AG08396 (cell line): ENCODE measurements at regions not wholly inside any gene's neighbourhood (a gene's known extent, or its start where the extent isn't known, plus 50 kb on each side); places are given as distances from the start of the nearest gene placed in this dataset.

Experiments used
- DNase-seq: peaks from one replicate; pipeline ENCODE4 v3.0.0; 2012; ENCODE audit warnings: low spot score, mixed read lengths

DNA sequence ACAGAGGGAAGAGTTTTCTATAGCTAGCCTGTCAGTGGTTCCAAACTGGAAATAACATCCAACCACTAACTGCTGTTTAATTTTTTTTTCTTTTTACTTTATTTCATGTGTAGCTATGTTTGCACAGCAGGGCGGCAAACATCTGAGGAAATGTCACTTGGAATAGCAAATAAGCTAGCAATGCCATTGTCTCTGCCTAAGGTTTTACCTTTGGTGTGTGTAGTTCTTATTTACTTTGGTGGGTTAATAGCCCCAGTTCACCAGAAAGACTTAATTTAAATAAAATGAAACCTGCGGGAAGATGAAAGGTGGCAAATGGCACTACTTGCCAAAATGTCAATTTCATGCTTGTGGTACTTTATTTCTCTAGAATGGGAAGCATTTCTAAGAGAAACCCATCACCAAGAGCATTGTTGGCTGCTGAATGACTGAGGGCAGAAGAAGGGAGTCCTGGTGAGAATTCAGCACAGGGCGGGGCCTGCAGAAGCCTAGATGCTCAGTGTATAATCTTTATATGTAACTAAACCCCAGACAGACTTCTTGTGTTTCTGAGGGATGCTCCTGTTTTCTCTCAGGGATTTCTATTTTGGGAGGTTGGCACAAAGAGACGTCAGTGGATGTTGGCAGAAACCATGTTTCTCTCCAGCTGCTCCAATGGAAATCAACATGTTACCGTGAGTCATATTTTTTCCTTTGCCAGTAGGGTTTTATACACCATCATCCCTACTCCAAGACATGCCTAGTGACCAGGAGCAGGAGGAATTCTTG, 300.4 kb upstream of the NT5C1B start:
- peak; percentile 16 for DNase-seq

- DNase-seq: no peak
Measured at GRCh38 chr2:18885457-18885856, 296.1 kb upstream of the NT5C1B start.

DNA sequence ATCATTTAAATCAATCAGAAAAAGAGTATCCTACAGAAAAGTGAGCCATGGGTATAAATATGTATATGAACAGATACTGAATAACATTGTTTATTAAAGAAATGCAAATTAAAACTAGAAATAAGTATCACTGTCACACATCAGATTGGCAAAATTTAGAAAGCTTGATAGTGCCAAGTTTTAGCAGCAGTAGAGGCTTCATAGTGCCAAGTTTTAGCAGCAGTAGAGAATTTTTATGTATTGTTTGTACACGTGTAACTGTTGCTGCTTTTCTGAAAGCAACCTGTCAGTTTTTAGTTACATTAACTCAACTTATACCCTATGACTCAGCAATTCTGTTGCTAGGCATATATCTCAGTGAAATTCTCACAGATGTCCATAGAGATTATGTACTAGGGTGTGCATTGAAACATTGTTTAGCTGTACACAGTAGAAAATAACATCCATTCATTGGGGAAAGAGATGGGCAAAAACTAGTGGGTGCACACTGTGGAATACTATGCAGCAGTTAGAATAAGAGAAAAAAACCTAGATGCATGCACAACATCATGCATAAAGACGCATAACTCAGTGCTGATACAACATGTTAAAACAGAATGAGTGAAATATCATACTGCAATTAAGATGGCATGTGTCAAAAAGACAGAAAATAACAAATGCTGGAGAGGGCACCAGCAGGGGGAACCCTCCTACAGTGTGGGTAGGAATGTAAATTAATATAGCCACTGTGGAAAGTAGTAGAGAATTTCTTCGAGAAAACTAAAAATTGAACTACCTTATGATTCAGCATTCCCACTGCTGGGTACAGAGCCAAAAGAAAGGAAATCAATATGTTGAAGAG, 294.5 kb upstream of the NT5C1B start:
- DNase-seq: peak; percentile 16

- DNase-seq: no peak
Measured at GRCh38 chr2:18871430-18871829, 282.1 kb upstream of the NT5C1B start.

- DNase-seq: no peak
Measured at GRCh38 chr2:18870307-18870706, 280.9 kb upstream of the NT5C1B start.

- no peak for DNase-seq
Measured at GRCh38 chr2:18861951-18862350, 272.6 kb upstream of the NT5C1B start.

DNA sequence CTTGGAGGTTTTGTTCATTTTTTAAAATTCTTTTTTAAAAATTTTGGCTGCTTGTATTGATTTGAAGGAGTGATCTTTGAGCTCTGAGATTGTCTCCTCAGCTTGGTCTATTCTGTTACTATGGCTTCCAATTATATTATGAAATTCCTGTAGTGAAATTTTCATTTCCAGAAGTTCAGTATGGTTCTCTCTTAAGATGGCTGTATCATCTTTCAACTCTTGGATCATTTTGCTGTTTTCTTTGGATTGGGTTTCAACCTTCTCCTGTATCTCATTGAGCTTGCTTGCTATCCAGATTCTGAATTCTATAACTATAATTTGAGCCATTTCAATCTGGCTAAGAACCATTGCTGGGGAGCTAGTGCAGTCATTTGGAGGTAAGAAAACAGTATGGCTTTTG, 270.8 kb upstream of the NT5C1B start:
- no peak for DNase-seq

DNA sequence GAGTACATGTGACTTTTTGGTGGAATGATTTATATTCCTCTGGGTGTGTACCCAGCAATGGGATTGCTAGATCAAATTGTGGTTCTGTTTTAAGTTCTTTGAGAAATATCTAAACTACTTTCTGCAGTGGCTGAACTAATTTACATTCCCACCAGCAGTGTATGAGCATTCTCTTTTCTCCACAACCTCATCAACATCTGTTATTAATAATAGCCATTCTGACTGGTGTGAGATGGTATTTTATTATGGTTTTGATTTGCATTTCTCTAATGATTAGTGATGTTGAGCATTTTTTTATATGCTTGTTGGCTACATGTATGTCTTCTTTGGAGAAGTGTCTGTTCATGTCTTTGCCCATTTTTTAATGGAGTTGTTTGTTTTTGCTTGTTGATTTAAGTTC, 267.4 kb upstream of the NT5C1B start:
- no peak for DNase-seq

DNA sequence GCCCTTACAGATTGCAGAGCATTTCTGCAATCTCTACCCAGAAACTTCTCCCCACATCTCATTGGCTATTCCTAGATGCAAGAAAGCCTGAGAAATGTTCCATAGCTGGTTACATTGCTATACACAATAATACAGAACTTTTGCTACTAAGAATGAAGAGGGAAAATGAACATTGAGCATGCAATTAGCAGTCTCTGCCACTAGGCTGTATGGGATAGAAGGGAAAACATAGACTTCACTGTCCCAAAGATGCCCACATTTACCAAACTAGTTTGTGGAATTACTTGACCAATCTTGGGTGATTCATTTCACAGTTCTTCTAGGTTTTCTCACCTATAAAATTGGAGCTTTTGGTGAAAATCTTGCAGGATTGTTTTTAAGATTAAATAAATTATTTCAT, 265.7 kb upstream of the NT5C1B start:
- peak; percentile 12 for DNase-seq

- DNase-seq: no peak
Measured at GRCh38 chr2:18849841-18850578, 260.6 kb upstream of the NT5C1B start.

- DNase-seq: no peak
Measured at GRCh38 chr2:18848646-18849045, 259.3 kb upstream of the NT5C1B start.

- no peak for DNase-seq
Measured at GRCh38 chr2:18845854-18846445, 256.6 kb upstream of the NT5C1B start.

- no peak for DNase-seq
Measured at GRCh38 chr2:18842836-18843235, 253.5 kb upstream of the NT5C1B start.

GRCh38 chr2:18841248-18842150, 252.1 kb upstream of the NT5C1B start:
- DNase-seq: no peak

DNA sequence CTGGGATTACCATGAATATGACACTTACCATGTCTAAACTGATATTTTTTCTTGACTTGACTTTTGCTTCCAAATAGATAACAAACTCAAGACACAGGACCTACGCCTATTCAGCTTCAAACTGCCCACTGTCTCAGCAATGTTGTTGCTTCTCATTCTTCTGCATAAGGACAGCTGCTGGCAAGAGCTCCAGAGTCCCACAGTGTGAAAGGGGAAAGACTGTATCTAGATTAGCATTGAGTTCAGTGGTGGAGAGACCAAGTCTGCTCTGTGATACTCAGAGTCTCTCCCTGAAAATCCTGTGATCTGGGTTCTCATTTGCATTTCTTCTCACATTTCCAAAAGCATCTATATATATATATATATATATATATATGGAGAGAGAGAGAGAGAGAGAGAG, 247.9 kb upstream of the NT5C1B start:
- DNase-seq: no peak

DNA sequence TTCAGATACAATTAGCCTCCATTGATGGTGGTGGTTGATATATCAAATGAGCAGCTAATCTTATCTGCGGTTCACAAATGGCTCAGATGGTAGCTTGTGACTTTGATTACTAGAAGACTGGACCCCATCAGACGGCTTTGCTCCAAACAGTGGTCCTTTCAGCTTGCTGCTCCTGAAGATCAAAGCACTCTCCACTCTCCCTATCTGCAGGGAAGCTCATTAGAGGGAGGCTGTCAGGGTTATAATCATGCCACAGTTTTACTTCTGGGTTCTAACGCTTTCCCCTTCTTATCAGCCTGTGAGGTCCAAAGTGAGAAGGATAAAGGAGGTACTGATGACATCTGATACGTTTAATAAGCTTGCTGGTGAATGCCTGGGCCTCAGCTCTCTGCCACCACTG, 247.1 kb upstream of the NT5C1B start:
- no peak for DNase-seq

DNA sequence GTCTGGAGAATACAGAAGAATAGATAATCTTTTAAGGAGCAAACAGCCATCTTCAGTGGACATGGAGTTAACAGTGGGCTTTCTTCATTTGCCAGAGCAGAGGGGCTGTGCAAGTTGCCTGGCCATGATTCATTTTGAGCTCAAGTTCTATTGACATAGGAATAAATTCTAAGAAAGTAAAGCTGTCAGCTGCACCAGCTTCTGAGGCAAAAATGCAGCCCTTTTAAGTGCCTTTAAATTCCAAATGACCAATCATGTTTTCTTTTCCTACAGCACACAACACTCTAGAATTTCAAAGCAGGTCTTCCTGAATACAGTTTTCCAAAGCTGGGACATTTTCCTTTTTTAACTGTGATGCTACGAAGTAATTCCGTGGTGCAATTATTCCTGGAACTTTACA, 246.4 kb upstream of the NT5C1B start:
- no peak for DNase-seq

GRCh38 chr2:18834341-18834740, 245.0 kb upstream of the NT5C1B start:
- peak; percentile 19 for DNase-seq

DNA sequence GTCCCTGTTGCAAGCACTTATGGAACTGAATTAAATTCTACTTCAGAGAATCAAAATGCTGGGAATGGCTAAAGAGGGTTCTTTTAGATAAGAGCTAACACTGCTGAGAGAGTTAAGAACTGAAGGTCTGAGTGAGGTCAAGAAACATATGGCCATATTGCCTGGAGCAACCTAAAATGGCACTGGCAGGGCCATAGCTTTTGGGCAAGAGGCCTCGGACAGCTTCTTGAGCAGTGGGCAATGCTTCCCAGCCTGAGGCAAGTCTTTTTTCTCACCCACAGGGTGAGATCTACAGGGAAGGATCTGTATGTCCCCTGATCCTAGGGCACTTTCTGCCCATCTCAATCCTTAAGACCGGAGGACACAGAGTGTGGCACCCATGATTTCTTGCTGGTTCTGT, 244.6 kb upstream of the NT5C1B start:
- no peak for DNase-seq

DNA sequence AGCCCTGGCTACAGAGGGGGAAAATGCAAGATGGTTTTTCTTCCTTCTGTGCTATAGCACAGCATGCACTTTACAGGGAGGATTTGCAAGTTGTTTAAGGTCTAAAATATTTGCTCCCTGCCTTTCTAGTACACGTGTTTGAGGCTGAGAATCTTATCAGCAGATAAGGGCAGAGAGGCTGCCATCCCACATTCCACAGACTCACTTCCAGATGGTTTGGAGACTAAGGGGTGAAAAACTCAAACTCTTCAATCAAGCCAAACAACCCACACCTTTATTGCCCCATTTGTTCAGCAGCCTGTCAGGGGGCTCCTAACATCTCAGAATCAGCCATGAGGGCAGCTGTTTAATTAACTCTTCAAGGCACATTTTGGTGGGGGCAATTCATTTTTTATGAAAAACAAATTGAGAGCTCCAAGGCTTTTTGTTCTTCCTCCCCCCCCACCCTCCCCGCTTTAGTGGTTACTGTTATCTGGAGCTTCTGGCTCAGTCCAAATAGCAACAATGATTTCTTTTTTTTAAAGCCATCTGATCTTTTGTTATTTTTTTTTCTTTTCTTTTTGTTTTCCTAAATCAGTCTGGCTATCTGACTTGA, 242.6 kb upstream of the NT5C1B start:
- DNase-seq: no peak

DNA sequence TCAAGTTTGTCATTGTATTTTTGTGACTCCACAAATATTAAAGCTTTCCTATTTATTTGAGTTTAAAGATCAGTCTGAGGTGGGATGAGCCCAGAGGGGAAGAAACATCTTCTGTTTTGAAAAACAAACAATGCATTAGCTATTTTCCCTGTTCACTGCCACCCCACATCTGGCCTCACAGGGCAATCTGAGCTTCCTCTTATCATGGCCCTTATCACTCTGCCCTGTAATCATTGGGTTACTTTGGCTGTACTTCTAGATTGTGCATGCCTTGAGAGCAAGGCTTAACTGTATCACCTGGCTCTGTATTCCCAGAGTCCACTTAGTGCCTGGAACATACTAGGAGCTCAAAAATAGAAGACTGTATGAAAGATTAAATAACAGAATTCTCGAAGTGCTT, 241.6 kb upstream of the NT5C1B start:
- DNase-seq: no peak
